Smooth muscle cell (in vitro differentiated cells): ENCODE measurements at regions not wholly inside any gene's neighbourhood (a gene's known extent, or its start where the extent isn't known, plus 50 kb on each side); places are given as distances from the start of the nearest gene placed in this dataset.

Experiments
- DNase-seq: peaks from one replicate; lab custom pipeline; 2025; ENCODE audit not compliant: unreplicated experiment; lab: John Stamatoyannopoulos, UW
- H2AFZ ChIP-seq: fragments of 200-600 bp; sonication (generic); 2 replicates; pipeline ENCODE4 v1.6.0; 2016; ENCODE audit warnings: antibody characterized with exemption, low read depth, mild to moderate bottlenecking
- H3F3A ChIP-seq: fragments of 200-600 bp; sonication (generic); 2 replicates; pipeline ENCODE4 v1.6.0; 2017; ENCODE audit warnings: antibody characterized with exemption, low read depth
- H3K27ac ChIP-seq: fragments of 200-600 bp; sonication (generic); 2 replicates; pipeline ENCODE4 v1.5.1; 2016; ENCODE audit warnings: low read depth, mild to moderate bottlenecking
- H3K27me3 ChIP-seq: fragments of 200-600 bp; sonication (generic); 2 replicates; pipeline ENCODE4 v1.6.1; 2016; ENCODE audit warnings: low read depth, mild to moderate bottlenecking
- H3K36me3 ChIP-seq: fragments of 200-600 bp; sonication (generic); 2 replicates; pipeline ENCODE4 v1.5.1; 2016; ENCODE audit warnings: low read depth
- H3K4me1 ChIP-seq: fragments of 200-600 bp; sonication (generic); 2 replicates; pipeline ENCODE4 v1.5.1; 2016; ENCODE audit warnings: low read depth
- H3K4me2 ChIP-seq: fragments of 200-600 bp; sonication (generic); 2 replicates; pipeline ENCODE4 v1.6.0; 2016; ENCODE audit warnings: mild to moderate bottlenecking
- H3K4me3 ChIP-seq: fragments of 200-600 bp; sonication (generic); 2 replicates; pipeline ENCODE4 v1.5.1; 2016; ENCODE audit warnings: mild to moderate bottlenecking
- H3K79me2 ChIP-seq: fragments of 200-600 bp; sonication (generic); 2 replicates; pipeline ENCODE4 v1.6.0; 2016; ENCODE audit warnings: low read depth, mild to moderate bottlenecking
- H3K9ac ChIP-seq: fragments of 200-600 bp; sonication (generic); 2 replicates; pipeline ENCODE4 v1.6.0; 2016; ENCODE audit warnings: low read depth
- H3K9me3 ChIP-seq: fragments of 200-600 bp; sonication (generic); replicated peaks from 2 replicates; pipeline ENCODE4 v1.5.1; 2016; ENCODE audit warnings: low read depth
- H4K20me1 ChIP-seq: fragments of 200-600 bp; sonication (generic); 2 replicates; pipeline ENCODE4 v1.6.0; 2016; ENCODE audit warnings: low read depth
- CTCF ChIP-seq: fragments of 200-600 bp; sonication (generic); IDR thresholded peaks from 2 replicates; pipeline ENCODE4 v1.5.1; 2017; ENCODE audit warnings: borderline replicate concordance, mild to moderate bottlenecking, antibody characterized with exemption; ENCODE audit not compliant: insufficient read depth, poor library complexity, severe bottlenecking
- WGBS: methylation state at CpG from one replicate; pipeline ENCODE4 v1.1.7; 2016; ENCODE audit warnings: low lambda C conversion rate; 5-methylcytosine and 5-hydroxymethylcytosine counted together

- peak overlapping the region; percentile 47 for H3K4me2 ChIP-seq
Measured at GRCh38 chr16:66152823-66153393, 213.6 kb upstream of the CDH5 start.

GRCh38 chr16:66152181-66152580 lies 214.3 kb upstream of the CDH5 start:
- Histone ChIP-seq H3K9me3 (no peaks in the 10 kb centered on the region), H3K9ac (no peak overlapping the region), H3K4me3 (no peak overlapping the region), H3K27ac (peak overlapping the region; percentile 77), H2AFZ (no peak overlapping the region), H3F3A (peaks cover 12% of the 10 kb centered on the region), H3K4me1 (peaks cover 9% of the 10 kb centered on the region), H3K27me3 (no peaks in the 10 kb centered on the region), H3K36me3 (no peaks in the 10 kb centered on the region), H3K4me2 (peak overlapping the region; percentile 47), H3K79me2 (no peaks in the 10 kb centered on the region), H4K20me1 (no peaks in the 10 kb centered on the region)
- no peak for DNase-seq
- WGBS: 88% methylated on average over 2 of the region's 2 CpGs
- TF ChIP-seq CTCF: no peak

More at GRCh38 chr16:66152823-66153393, 213.6 kb upstream of the CDH5 start:
- no peak for TF ChIP-seq CTCF
- DNase-seq: no peak
- no peaks in the 10 kb centered on the region for H3K27me3 ChIP-seq
- peaks cover 9% of the 10 kb centered on the region for H3K4me1 ChIP-seq
- peaks cover 12% of the 10 kb centered on the region for H3F3A ChIP-seq
- no peaks in the 10 kb centered on the region for H3K36me3 ChIP-seq
- no peaks in the 10 kb centered on the region for H3K9me3 ChIP-seq
- H3K9ac ChIP-seq: peak overlapping the region; percentile 2
- H2AFZ ChIP-seq: no peak overlapping the region
- WGBS: 17% methylated on average over 3 of the region's 3 CpGs
- no peaks in the 10 kb centered on the region for H3K79me2 ChIP-seq
- peak overlapping the region; percentile 77 for H3K27ac ChIP-seq
- H4K20me1 ChIP-seq: no peaks in the 10 kb centered on the region
- no peak overlapping the region for H3K4me3 ChIP-seq

- TF ChIP-seq CTCF: no peak
- WGBS: 81% methylated on average over 7 of the region's 7 CpGs
- no peak overlapping the region for H3K9ac ChIP-seq
- DNase-seq: no peak
- no peaks in the 10 kb centered on the region for H3K79me2 ChIP-seq
- H4K20me1 ChIP-seq: no peaks in the 10 kb centered on the region
- no peak overlapping the region for H3K4me3 ChIP-seq
- H2AFZ ChIP-seq: no peak overlapping the region
- H3K4me2 ChIP-seq: no peak overlapping the region
- H3K36me3 ChIP-seq: no peaks in the 10 kb centered on the region
- no peak overlapping the region for H3K27ac ChIP-seq
- no peaks in the 10 kb centered on the region for H3K27me3 ChIP-seq
- H3F3A ChIP-seq: peaks cover 12% of the 10 kb centered on the region
- peaks cover 9% of the 10 kb centered on the region for H3K4me1 ChIP-seq
- H3K9me3 ChIP-seq: no peaks in the 10 kb centered on the region
Measured at GRCh38 chr16:66150698-66151482, 215.6 kb upstream of the CDH5 start.

- no peaks in the 10 kb centered on the region for H3K27me3 ChIP-seq
- H2AFZ ChIP-seq: no peak overlapping the region
Measured at GRCh38 chr16:66147291-66147690, 219.2 kb upstream of the CDH5 start.

More at GRCh38 chr16:66147291-66147690, 219.2 kb upstream of the CDH5 start:
- no peaks in the 10 kb centered on the region for H3K4me1 ChIP-seq
- no peak overlapping the region for H3K4me2 ChIP-seq
- no peaks in the 10 kb centered on the region for H3K9me3 ChIP-seq
- no peaks in the 10 kb centered on the region for H3K36me3 ChIP-seq
- WGBS: 87% methylated on average over 6 of the region's 6 CpGs
- no peaks in the 10 kb centered on the region for H3K79me2 ChIP-seq
- H3K4me3 ChIP-seq: no peak overlapping the region
- H3F3A ChIP-seq: no peaks in the 10 kb centered on the region
- TF ChIP-seq CTCF: no peak
- H3K27ac ChIP-seq: no peak overlapping the region
- no peaks in the 10 kb centered on the region for H4K20me1 ChIP-seq
- DNase-seq: no peak
- no peak overlapping the region for H3K9ac ChIP-seq
